Colonic mucosa (tissue), 4 donors: ENCODE measurements at regions not wholly inside any gene's neighbourhood (a gene's known extent, or its start where the extent isn't known, plus 50 kb on each side); places are given as distances from the start of the nearest gene placed in this dataset.

Source experiments
- DNase-seq: peaks from one replicate; pipeline ENCODE4 v3.0.0-alpha.2; 2020
- H3K27ac ChIP-seq: fragments of 200-600 bp; one replicate; pipeline ENCODE4 v1.8.0; 2021
- H3K27me3 ChIP-seq: fragments of 200-600 bp; one replicate; pipeline ENCODE4 v1.8.0; 2021
- H3K36me3 ChIP-seq: fragments of 200-600 bp; one replicate; pipeline ENCODE4 v1.8.0; 2021
- H3K4me1 ChIP-seq: fragments of 200-600 bp; one replicate; pipeline ENCODE4 v1.8.0; 2021; ENCODE audit warnings: mild to moderate bottlenecking
- H3K4me3 ChIP-seq: fragments of 200-600 bp; one replicate; pipeline ENCODE4 v1.8.0; 2021
- H3K9ac ChIP-seq, 2 donors: one replicate each; pipeline ENCODE4 v1.7.0; 2013; ENCODE audit warnings: control low read depth in 2 of 2, low read depth in 2 of 2, low read length in 2 of 2
- H3K9me3 ChIP-seq: fragments of 200-600 bp; one replicate; pipeline ENCODE4 v1.8.0; 2021
- CTCF ChIP-seq: fragments of 200-600 bp; IDR thresholded peaks from one replicate; pipeline ENCODE4 v1.8.0; 2022; ENCODE audit warnings: antibody characterized with exemption, mild to moderate bottlenecking
- intact Hi-C: fragments of 100-400 bp; cut with DNase I; formaldehyde crosslinking; loops from one replicate; pipeline ENCODE4 v1.14.1; 2022
- donor health status: healthy.
- donor health status: DM: no; HTN: no; CAD: no.
- donor health status: DM: no; HTN: no; CAD: no.

- no peak overlapping the region for H3K9ac ChIP-seq
- H3K27ac ChIP-seq: no peak overlapping the region
- no peak for TF ChIP-seq CTCF
- H3K36me3 ChIP-seq: no peaks in the 10 kb centered on the region
- no peaks in the 10 kb centered on the region for H3K4me1 ChIP-seq
- no peaks in the 10 kb centered on the region for H3K27me3 ChIP-seq
- intact Hi-C loops: no loop called here
- H3K4me3 ChIP-seq: no peak overlapping the region
- no peaks in the 10 kb centered on the region for H3K9me3 ChIP-seq
- DNase-seq: no peak
Observed at GRCh38 chr13:56352361-56352760, 788.4 kb upstream of the PRR20A start.

- H3K4me1 ChIP-seq: no peaks in the 10 kb centered on the region
- H3K9ac ChIP-seq: no peak overlapping the region
- H3K4me3 ChIP-seq: no peak overlapping the region
- no peak for TF ChIP-seq CTCF
- no peaks in the 10 kb centered on the region for H3K9me3 ChIP-seq
- no peaks in the 10 kb centered on the region for H3K27me3 ChIP-seq
- intact Hi-C loops: no loop called here
- no peak overlapping the region for H3K27ac ChIP-seq
- no peaks in the 10 kb centered on the region for H3K36me3 ChIP-seq
- no peak for DNase-seq
Observed at GRCh38 chr13:56352901-56353300, 787.8 kb upstream of the PRR20A start.

GRCh38 chr13:56356690-56357089 is 784.0 kb upstream of the PRR20A start:
- H3K27ac ChIP-seq: no peak overlapping the region
- TF ChIP-seq CTCF: no peak
- intact Hi-C loops: no loop called here
- no peaks in the 10 kb centered on the region for H3K9me3 ChIP-seq
- H3K9ac ChIP-seq: no peak overlapping the region
- no peak overlapping the region for H3K4me3 ChIP-seq
- no peaks in the 10 kb centered on the region for H3K27me3 ChIP-seq
- no peaks in the 10 kb centered on the region for H3K36me3 ChIP-seq
- no peak for DNase-seq
- no peaks in the 10 kb centered on the region for H3K4me1 ChIP-seq

- Histone ChIP-seq H3K9me3 (no peaks in the 10 kb centered on the region), H3K4me3 (no peak overlapping the region), H3K4me1 (no peaks in the 10 kb centered on the region), H3K36me3 (no peaks in the 10 kb centered on the region), H3K27ac (no peak overlapping the region), H3K27me3 (no peaks in the 10 kb centered on the region), H3K9ac (no peak overlapping the region)
- TF ChIP-seq CTCF: no peak
- DNase-seq: no peak
- intact Hi-C loops: no loop called here
Observed at GRCh38 chr13:56378566-56378965, 762.2 kb upstream of the PRR20A start.

GRCh38 chr13:56393549-56393948 is 747.2 kb upstream of the PRR20A start:
- intact Hi-C loops: no loop called here
- Histone ChIP-seq H3K36me3 (no peaks in the 10 kb centered on the region), H3K27me3 (no peaks in the 10 kb centered on the region), H3K4me3 (no peak overlapping the region), H3K4me1 (no peaks in the 10 kb centered on the region), H3K9me3 (no peaks in the 10 kb centered on the region), H3K9ac (no peak overlapping the region), H3K27ac (no peak overlapping the region)
- TF ChIP-seq CTCF: no peak
- no peak for DNase-seq

- H3K9ac ChIP-seq: no peak overlapping the region
- no peaks in the 10 kb centered on the region for H3K9me3 ChIP-seq
- H3K27me3 ChIP-seq: no peaks in the 10 kb centered on the region
- no peaks in the 10 kb centered on the region for H3K36me3 ChIP-seq
- no peaks in the 10 kb centered on the region for H3K4me1 ChIP-seq
- H3K4me3 ChIP-seq: no peak overlapping the region
- H3K27ac ChIP-seq: no peak overlapping the region
- intact Hi-C loops: no loop called here
- no peak for DNase-seq
- no peak for TF ChIP-seq CTCF
Observed at GRCh38 chr13:56396318-56396717, 744.4 kb upstream of the PRR20A start.
